ENCODE measurements at regions not wholly inside any gene's neighbourhood (a gene's known extent, or its start where the extent isn't known, plus 50 kb on each side); places are given as distances from the start of the nearest gene placed in this dataset.
A peak's percentile ranks its signal among the peaks of the same experiment; 100 is the strongest.

- TF ChIP-seq POLR2AphosphoS5 (IDR thresholded peaks at IDR 0.05; ENCODE audit: low read depth) (no peak), SPI1 (IDR thresholded peaks at IDR 0.05; ENCODE audit: borderline replicate concordance, low read depth) (no peak), CTCF (IDR thresholded peaks at IDR 0.05; ENCODE audit: insufficient read depth, low read length) (no peak), GABPA (IDR thresholded peaks at IDR 0.05; ENCODE audit: low read depth) (no peak)
- TF ChIP-seq, protein P1, sequence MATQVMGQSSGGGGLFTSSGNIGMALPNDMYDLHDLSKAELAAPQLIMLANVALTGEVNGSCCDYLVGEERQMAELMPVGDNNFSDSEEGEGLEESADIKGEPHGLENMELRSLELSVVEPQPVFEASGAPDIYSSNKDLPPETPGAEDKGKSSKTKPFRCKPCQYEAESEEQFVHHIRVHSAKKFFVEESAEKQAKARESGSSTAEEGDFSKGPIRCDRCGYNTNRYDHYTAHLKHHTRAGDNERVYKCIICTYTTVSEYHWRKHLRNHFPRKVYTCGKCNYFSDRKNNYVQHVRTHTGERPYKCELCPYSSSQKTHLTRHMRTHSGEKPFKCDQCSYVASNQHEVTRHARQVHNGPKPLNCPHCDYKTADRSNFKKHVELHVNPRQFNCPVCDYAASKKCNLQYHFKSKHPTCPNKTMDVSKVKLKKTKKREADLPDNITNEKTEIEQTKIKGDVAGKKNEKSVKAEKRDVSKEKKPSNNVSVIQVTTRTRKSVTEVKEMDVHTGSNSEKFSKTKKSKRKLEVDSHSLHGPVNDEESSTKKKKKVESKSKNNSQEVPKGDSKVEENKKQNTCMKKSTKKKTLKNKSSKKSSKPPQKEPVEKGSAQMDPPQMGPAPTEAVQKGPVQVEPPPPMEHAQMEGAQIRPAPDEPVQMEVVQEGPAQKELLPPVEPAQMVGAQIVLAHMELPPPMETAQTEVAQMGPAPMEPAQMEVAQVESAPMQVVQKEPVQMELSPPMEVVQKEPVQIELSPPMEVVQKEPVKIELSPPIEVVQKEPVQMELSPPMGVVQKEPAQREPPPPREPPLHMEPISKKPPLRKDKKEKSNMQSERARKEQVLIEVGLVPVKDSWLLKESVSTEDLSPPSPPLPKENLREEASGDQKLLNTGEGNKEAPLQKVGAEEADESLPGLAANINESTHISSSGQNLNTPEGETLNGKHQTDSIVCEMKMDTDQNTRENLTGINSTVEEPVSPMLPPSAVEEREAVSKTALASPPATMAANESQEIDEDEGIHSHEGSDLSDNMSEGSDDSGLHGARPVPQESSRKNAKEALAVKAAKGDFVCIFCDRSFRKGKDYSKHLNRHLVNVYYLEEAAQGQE (IDR thresholded peaks at IDR 0.05; ENCODE audit: insufficient replicate concordance, low read depth), result no peak
- Histone ChIP-seq H3K4me3 (replicated peaks; ENCODE audit: insufficient read depth, low read length) (no peak overlapping the region), H3K27ac (replicated peaks) (no peak overlapping the region), H3K27me3 (ENCODE audit: insufficient read depth, poor library complexity, severe bottlenecking) (peaks cover 2% of the 10 kb centered on the region)
- peak in 1 of 2 experiments; percentile 35 for DNase-seq (ENCODE audit: low read depth in 1 of 2, low spot score in 1 of 2)
Observed at GRCh38 chr14:106802413-106803364, 1276.3 kb downstream of the TMEM121 start.

DNA sequence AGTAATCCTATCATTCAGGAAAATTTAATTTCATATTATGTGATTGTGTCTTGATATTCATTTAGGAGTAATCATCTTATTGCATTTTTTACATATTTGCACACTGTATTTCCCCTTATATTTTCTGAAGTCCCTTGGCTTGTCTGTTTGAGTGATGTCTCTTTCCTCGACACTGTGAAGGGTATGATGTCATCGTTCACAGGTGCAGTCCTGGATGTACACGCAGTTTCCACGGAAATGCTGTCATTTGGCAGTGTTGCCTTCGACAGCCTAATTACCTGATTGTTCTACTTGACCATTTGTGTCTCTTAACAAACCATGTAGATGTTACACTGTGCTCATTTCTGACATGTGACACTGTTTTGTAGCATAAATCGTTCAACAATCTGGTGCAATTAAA lies 1277.0 kb downstream of the TMEM121 start:
- no peak for DNase-seq (ENCODE audit: low read depth in 1 of 2, low spot score in 1 of 2)
- Histone ChIP-seq H3K27ac (replicated peaks) (no peak overlapping the region), H3K27me3 (ENCODE audit: insufficient read depth, poor library complexity, severe bottlenecking) (peaks cover 2% of the 10 kb centered on the region), H3K4me3 (replicated peaks; ENCODE audit: insufficient read depth, low read length) (no peak overlapping the region)
- TF ChIP-seq CTCF (IDR thresholded peaks at IDR 0.05; ENCODE audit: insufficient read depth, low read length) (no peak), SPI1 (IDR thresholded peaks at IDR 0.05; ENCODE audit: borderline replicate concordance, low read depth) (no peak), GABPA (IDR thresholded peaks at IDR 0.05; ENCODE audit: low read depth) (no peak), POLR2AphosphoS5 (IDR thresholded peaks at IDR 0.05; ENCODE audit: low read depth) (no peak)
- TF ChIP-seq, protein P1 (IDR thresholded peaks at IDR 0.05; ENCODE audit: insufficient replicate concordance, low read depth), result no peak

DNA sequence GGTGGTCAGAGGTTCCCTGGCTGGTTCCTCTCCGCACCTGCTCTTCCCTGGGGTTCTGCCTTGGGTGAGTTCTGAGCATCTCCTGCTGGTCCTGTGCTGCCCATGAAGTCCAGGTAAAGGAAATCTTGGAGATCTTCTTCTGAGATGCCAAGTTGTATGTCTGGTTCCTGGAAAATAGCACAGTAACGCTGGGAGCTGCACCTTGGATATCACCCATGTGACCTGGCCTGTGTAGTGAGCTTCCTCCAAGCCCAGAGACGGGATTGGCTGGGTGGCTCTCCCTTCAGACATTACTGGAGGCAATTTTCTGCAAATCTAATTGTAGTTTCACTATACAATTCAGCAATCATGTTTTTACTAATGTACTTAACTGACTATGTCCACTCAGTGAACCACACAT lies 1281.1 kb downstream of the TMEM121 start:
- peaks cover 2% of the 10 kb centered on the region for H3K27me3 ChIP-seq (ENCODE audit: insufficient read depth, poor library complexity, severe bottlenecking)
- no peak for DNase-seq (ENCODE audit: low read depth in 1 of 2, low spot score in 1 of 2)
- no peak overlapping the region for H3K4me3 ChIP-seq (replicated peaks; ENCODE audit: insufficient read depth, low read length)
- TF ChIP-seq, protein P1 (IDR thresholded peaks at IDR 0.05; ENCODE audit: insufficient replicate concordance, low read depth), result no peak
- TF ChIP-seq POLR2AphosphoS5 (IDR thresholded peaks at IDR 0.05; ENCODE audit: low read depth) (no peak), SPI1 (IDR thresholded peaks at IDR 0.05; ENCODE audit: borderline replicate concordance, low read depth) (no peak), CTCF (IDR thresholded peaks at IDR 0.05; ENCODE audit: insufficient read depth, low read length) (no peak), GABPA (IDR thresholded peaks at IDR 0.05; ENCODE audit: low read depth) (no peak)
- H3K27ac ChIP-seq (replicated peaks), result no peak overlapping the region
